Ishikawa (cell line): ENCODE measurements at regions not wholly inside any gene's neighbourhood (a gene's known extent, or its start where the extent isn't known, plus 50 kb on each side); places are given as distances from the start of the nearest gene placed in this dataset.

Experiments
- CEBPB ChIP-seq: IDR thresholded peaks from 2 replicates; pipeline ENCODE4 v1.6.1; 2012
- CREB1 ChIP-seq: IDR thresholded peaks from 2 replicates; pipeline ENCODE4 v1.6.1; 2012; ENCODE audit warnings: low read depth
- EGR1 ChIP-seq: IDR thresholded peaks from 2 replicates; pipeline ENCODE4 v1.6.1; 2012
- EP300 ChIP-seq: IDR thresholded peaks from 2 replicates; pipeline ENCODE4 v1.6.1; 2012; ENCODE audit warnings: borderline replicate concordance
- FOXM1 ChIP-seq: IDR thresholded peaks from 2 replicates; pipeline ENCODE4 v1.6.1; 2012; ENCODE audit warnings: low read depth, borderline replicate concordance
- MAX ChIP-seq: IDR thresholded peaks from 2 replicates; pipeline ENCODE4 v1.6.1; 2012
- NFIC ChIP-seq: IDR thresholded peaks from 2 replicates; pipeline ENCODE4 v1.6.1; 2012
- RAD21 ChIP-seq: IDR thresholded peaks from 2 replicates; pipeline ENCODE4 v1.6.1; 2012; ENCODE audit warnings: low read depth
- TAF1 ChIP-seq: IDR thresholded peaks from 2 replicates; pipeline ENCODE4 v1.6.1; 2012; ENCODE audit warnings: low read depth, mild to moderate bottlenecking
- TCF12 ChIP-seq: IDR thresholded peaks from 2 replicates; pipeline ENCODE4 v1.6.1; 2012; ENCODE audit warnings: low read depth
- TEAD4 ChIP-seq: IDR thresholded peaks from 2 replicates; pipeline ENCODE4 v1.6.1; 2012
- YY1 ChIP-seq: IDR thresholded peaks from 2 replicates; pipeline ENCODE4 v1.6.1; 2012; ENCODE audit warnings: low read depth
- ZBTB7A ChIP-seq: IDR thresholded peaks from 2 replicates; pipeline ENCODE4 v1.6.1; 2012; ENCODE audit warnings: low read depth
- TF ChIP-seq, protein P1 (sequence below): IDR thresholded peaks from 2 replicates; pipeline ENCODE4 v1.6.1; 2012; ENCODE audit warnings: low read depth, mild to moderate bottlenecking
- TF ChIP-seq, protein P2 (sequence below): IDR thresholded peaks from 2 replicates; pipeline ENCODE4 v1.6.1; 2012

DNA sequence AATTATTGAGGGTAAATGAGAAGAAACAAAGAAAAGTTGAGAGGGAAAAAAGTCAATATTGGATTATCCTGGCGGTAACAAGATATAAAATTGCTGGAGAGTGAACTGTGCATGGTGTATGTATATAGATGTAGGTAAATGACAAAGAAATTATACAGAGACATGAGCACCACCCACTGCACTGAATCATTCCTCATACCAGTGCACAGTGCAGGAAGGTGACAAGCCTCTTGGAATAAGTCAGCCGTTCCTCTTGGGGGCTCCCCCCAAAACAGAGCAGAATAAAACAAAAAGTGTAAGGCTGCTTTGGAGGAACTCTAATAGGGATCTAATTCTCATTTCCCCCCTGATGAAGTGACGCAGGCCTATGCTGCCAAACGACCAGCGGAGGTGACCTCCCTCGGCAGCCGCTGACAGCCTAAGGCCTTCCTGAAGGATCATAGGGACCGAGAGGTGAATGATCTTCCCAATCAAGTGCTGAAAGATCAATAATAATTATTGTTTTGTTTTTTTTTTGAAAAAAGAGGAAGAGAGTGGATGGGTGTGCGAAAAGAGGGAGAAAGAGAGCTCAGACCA, 245.0 kb downstream of the PSAT1 start:
- TF ChIP-seq RAD21 (no peak), TEAD4 (no peak), FOXM1 (no peak), EP300 (no peak), EGR1 (no peak), CREB1 (no peak), NFIC (no peak), YY1 (no peak), CEBPB (no peak), TAF1 (no peak), MAX (no peak)
- TF ChIP-seq, protein P1, sequence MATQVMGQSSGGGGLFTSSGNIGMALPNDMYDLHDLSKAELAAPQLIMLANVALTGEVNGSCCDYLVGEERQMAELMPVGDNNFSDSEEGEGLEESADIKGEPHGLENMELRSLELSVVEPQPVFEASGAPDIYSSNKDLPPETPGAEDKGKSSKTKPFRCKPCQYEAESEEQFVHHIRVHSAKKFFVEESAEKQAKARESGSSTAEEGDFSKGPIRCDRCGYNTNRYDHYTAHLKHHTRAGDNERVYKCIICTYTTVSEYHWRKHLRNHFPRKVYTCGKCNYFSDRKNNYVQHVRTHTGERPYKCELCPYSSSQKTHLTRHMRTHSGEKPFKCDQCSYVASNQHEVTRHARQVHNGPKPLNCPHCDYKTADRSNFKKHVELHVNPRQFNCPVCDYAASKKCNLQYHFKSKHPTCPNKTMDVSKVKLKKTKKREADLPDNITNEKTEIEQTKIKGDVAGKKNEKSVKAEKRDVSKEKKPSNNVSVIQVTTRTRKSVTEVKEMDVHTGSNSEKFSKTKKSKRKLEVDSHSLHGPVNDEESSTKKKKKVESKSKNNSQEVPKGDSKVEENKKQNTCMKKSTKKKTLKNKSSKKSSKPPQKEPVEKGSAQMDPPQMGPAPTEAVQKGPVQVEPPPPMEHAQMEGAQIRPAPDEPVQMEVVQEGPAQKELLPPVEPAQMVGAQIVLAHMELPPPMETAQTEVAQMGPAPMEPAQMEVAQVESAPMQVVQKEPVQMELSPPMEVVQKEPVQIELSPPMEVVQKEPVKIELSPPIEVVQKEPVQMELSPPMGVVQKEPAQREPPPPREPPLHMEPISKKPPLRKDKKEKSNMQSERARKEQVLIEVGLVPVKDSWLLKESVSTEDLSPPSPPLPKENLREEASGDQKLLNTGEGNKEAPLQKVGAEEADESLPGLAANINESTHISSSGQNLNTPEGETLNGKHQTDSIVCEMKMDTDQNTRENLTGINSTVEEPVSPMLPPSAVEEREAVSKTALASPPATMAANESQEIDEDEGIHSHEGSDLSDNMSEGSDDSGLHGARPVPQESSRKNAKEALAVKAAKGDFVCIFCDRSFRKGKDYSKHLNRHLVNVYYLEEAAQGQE = no peak

DNA sequence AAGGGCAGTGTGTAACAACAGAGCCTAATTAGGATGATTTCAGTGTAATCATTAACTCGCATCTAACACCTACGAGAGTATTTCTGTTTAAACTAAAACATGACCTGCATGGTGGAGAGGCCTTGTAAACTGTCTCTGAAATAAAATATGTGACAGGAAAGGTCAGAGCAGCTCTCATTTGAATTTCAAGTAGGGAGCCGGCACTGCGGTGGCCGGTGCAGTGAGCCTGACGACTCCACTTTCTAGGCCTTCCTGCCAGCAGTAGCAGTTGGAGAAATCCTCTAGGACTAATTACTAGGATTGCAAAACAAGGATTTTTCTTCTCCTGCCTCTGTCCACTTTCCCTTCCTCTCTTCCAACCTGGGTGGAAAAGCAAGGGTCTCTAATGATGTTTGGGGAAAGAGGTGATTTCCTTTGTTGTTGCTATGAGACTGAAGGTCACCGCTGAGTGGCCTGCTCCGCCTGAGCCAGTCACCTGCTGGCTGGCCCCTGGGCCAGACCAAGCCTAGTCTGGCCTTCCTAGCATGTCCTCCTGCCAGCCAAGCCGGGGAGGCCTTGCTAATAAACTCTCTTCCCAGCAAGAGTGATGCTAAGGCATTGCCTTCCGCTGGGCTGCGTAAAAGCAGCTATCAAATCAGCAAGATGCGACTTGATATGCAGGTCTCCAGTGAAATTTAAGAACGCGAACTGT, 245.7 kb downstream of the PSAT1 start:
- TF ChIP-seq, protein P2, sequence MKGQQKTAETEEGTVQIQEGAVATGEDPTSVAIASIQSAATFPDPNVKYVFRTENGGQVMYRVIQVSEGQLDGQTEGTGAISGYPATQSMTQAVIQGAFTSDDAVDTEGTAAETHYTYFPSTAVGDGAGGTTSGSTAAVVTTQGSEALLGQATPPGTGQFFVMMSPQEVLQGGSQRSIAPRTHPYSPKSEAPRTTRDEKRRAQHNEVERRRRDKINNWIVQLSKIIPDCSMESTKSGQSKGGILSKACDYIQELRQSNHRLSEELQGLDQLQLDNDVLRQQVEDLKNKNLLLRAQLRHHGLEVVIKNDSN = no peak
- no peak for TF ChIP-seq EP300
- no peak for TF ChIP-seq CREB1

DNA sequence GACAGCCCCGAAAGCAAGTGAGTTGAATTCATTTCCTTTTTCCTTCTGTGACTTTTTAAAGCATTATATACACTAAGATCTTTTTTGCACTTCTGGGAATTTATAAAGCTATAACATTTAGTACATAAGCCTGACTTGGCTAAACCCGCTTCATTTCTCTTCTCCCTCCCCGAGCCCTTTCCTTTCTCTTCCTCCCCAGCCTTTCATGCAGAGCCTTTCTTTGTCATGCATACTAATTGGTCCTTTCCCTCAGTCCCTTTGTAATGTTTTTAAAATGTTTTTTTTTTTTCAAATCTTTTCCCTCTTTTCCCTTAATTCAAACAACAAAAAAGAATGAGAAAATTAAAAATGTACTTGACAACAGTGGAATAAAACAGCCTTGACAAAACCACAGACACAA, 246.4 kb downstream of the PSAT1 start:
- no peak for TF ChIP-seq TEAD4
- TF ChIP-seq CREB1 = no peak
- TF ChIP-seq TCF12 = no peak
- TF ChIP-seq EP300 = no peak
- TF ChIP-seq, protein P1 = no peak
- no peak for TF ChIP-seq MAX
- no peak for TF ChIP-seq EGR1
- TF ChIP-seq ZBTB7A = no peak
- TF ChIP-seq YY1 = no peak
- TF ChIP-seq TAF1 = no peak
- TF ChIP-seq CEBPB = no peak

- no peak for TF ChIP-seq RAD21
Measured at GRCh38 chr9:78544230-78544629, 247.3 kb downstream of the PSAT1 start.

- TF ChIP-seq TAF1 = no peak
- no peak for TF ChIP-seq EP300
- TF ChIP-seq CEBPB = no peak
- TF ChIP-seq EGR1 = no peak
- TF ChIP-seq YY1 = no peak
Measured at GRCh38 chr9:78547831-78548230, 250.9 kb downstream of the PSAT1 start.

GRCh38 chr9:78548670-78549069, 251.7 kb downstream of the PSAT1 start:
- TF ChIP-seq TEAD4 = no peak
- no peak for TF ChIP-seq EGR1
- TF ChIP-seq YY1 = no peak
- TF ChIP-seq FOXM1 = no peak
- TF ChIP-seq NFIC = no peak

DNA sequence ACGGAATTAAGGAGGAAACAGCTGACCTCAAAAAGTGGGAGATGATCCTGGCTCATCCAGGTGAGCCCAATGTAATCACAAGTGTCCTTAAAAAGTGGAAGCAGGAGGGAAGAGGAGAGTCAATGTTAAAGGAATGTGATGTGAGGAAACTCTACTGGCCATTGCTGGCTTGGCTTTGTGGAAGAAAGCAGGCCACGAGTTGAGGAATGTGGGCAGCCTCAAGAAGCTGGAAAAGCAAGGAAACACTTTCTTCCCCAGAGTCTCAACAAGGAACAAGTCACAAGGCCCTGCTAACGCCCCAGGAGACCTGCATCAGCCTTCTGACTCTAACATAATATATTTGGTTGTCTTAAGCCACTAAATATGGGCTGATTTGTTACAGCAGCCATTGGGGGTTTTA, 252.8 kb downstream of the PSAT1 start:
- TF ChIP-seq CREB1 = no peak
- no peak for TF ChIP-seq TCF12
- TF ChIP-seq, protein P2 = no peak
- TF ChIP-seq YY1 = no peak
- no peak for TF ChIP-seq EP300
- TF ChIP-seq NFIC = no peak
- no peak for TF ChIP-seq TAF1
- no peak for TF ChIP-seq TEAD4
- no peak for TF ChIP-seq ZBTB7A
- no peak for TF ChIP-seq FOXM1
- TF ChIP-seq EGR1 = no peak
- TF ChIP-seq CEBPB = no peak
